Mucosa of rectum (tissue), 2 donors: ENCODE measurements at regions not wholly inside any gene's neighbourhood (a gene's known extent, or its start where the extent isn't known, plus 50 kb on each side); places are given as distances from the start of the nearest gene placed in this dataset.

Experiments
- H3K27ac ChIP-seq, 2 donors: one replicate each; pipeline ENCODE4 v1.7.0; 2013; ENCODE audit warnings: inconsistent platforms in 2 of 2, low read depth in 2 of 2, low read length in 2 of 2
- H3K27me3 ChIP-seq, 2 donors: one replicate each; pipeline ENCODE4 v1.7.0; 2013; ENCODE audit warnings: low read length in 2 of 2; ENCODE audit not compliant: control insufficient read depth in 2 of 2, insufficient read depth in 2 of 2
- H3K36me3 ChIP-seq, 2 donors: one replicate each; pipeline ENCODE4 v1.7.0; 2013; ENCODE audit warnings: low read length in 2 of 2; ENCODE audit not compliant: control insufficient read depth in 2 of 2, insufficient read depth in 2 of 2
- H3K4me1 ChIP-seq, 2 donors: one replicate each; pipeline ENCODE4 v1.7.0; 2013; ENCODE audit warnings: low read length in 2 of 2, mild to moderate bottlenecking in 1 of 2; ENCODE audit not compliant: control insufficient read depth in 2 of 2, insufficient read depth in 2 of 2
- H3K4me3 ChIP-seq, 2 donors: one replicate each; pipeline ENCODE4 v1.7.0; 2013; ENCODE audit warnings: low read length in 2 of 2
- H3K9ac ChIP-seq, 2 donors: one replicate each; pipeline ENCODE4 v1.7.0; 2013; ENCODE audit warnings: low read length in 2 of 2, low read depth in 1 of 2, mild to moderate bottlenecking in 1 of 2
- H3K9me3 ChIP-seq, 2 donors: one replicate each; pipeline ENCODE4 v1.7.0; 2013; ENCODE audit warnings: low read length in 2 of 2; ENCODE audit not compliant: control insufficient read depth in 2 of 2
- donor health status: healthy.
- donor health status: Normal muscosa, but diverticular disease.

- Histone ChIP-seq H3K36me3 (no peaks in the 10 kb centered on the region), H3K9ac (no peak overlapping the region), H3K27ac (no peak overlapping the region), H3K9me3 (no peaks in the 10 kb centered on the region), H3K27me3 (no peaks in the 10 kb centered on the region), H3K4me1 (peaks cover 12 to 28% of the 10 kb centered on the region in 2 donors), H3K4me3 (no peak overlapping the region)
Observed at GRCh38 chr6:14212632-14213031, 95.1 kb downstream of the CD83 start.

GRCh38 chr6:14216946-14217684 is 99.5 kb downstream of the CD83 start:
- no peaks in the 10 kb centered on the region for H3K27me3 ChIP-seq
- H3K9me3 ChIP-seq: no peaks in the 10 kb centered on the region
- H3K9ac ChIP-seq: no peak overlapping the region
- no peaks in the 10 kb centered on the region for H3K36me3 ChIP-seq
- H3K4me1 ChIP-seq: peaks cover 0 to 4% of the 10 kb centered on the region in 2 donors
- H3K4me3 ChIP-seq: no peak overlapping the region
- no peak overlapping the region for H3K27ac ChIP-seq

GRCh38 chr6:14217728-14218518 is 100.4 kb downstream of the CD83 start:
- peaks cover 0 to 3% of the 10 kb centered on the region in 2 donors for H3K4me1 ChIP-seq
- H3K36me3 ChIP-seq: no peaks in the 10 kb centered on the region
- H3K9me3 ChIP-seq: no peaks in the 10 kb centered on the region
- no peaks in the 10 kb centered on the region for H3K27me3 ChIP-seq
- peak overlapping the region; percentile 43 to 50 for H3K4me3 ChIP-seq
- peak overlapping the region in 1 of 2 donors; percentile 46 for H3K27ac ChIP-seq
- peak overlapping the region in 1 of 2 donors; percentile 28 for H3K9ac ChIP-seq

- Histone ChIP-seq H3K9ac (no peak overlapping the region), H3K27ac (no peak overlapping the region)
Observed at GRCh38 chr6:14218519-14218800, 100.9 kb downstream of the CD83 start.

GRCh38 chr6:14221564-14222279 is 104.2 kb downstream of the CD83 start:
- no peaks in the 10 kb centered on the region for H3K9me3 ChIP-seq
- H3K9ac ChIP-seq: no peak overlapping the region
- H3K27ac ChIP-seq: no peak overlapping the region
- H3K36me3 ChIP-seq: no peaks in the 10 kb centered on the region
- no peaks in the 10 kb centered on the region for H3K27me3 ChIP-seq
- no peak overlapping the region for H3K4me3 ChIP-seq
- H3K4me1 ChIP-seq: peaks cover 0 to 3% of the 10 kb centered on the region in 2 donors

More at GRCh38 chr6:14218519-14218800, 100.9 kb downstream of the CD83 start:
- Histone ChIP-seq H3K36me3 (no peaks in the 10 kb centered on the region), H3K4me1 (peaks cover 0 to 3% of the 10 kb centered on the region in 2 donors), H3K27me3 (no peaks in the 10 kb centered on the region), H3K4me3 (peak overlapping the region in 1 of 2 donors; percentile 43), H3K9me3 (no peaks in the 10 kb centered on the region)

GRCh38 chr6:14222956-14223355 is 105.4 kb downstream of the CD83 start:
- H3K9me3 ChIP-seq: no peaks in the 10 kb centered on the region
- H3K36me3 ChIP-seq: no peaks in the 10 kb centered on the region
- no peak overlapping the region for H3K4me3 ChIP-seq
- no peak overlapping the region for H3K27ac ChIP-seq
- no peak overlapping the region for H3K9ac ChIP-seq
- peaks cover 0 to 2% of the 10 kb centered on the region in 2 donors for H3K4me1 ChIP-seq
- no peaks in the 10 kb centered on the region for H3K27me3 ChIP-seq

- H3K9ac ChIP-seq: no peak overlapping the region
- no peaks in the 10 kb centered on the region for H3K27me3 ChIP-seq
- H3K9me3 ChIP-seq: no peaks in the 10 kb centered on the region
- no peak overlapping the region for H3K4me3 ChIP-seq
- no peak overlapping the region for H3K27ac ChIP-seq
- no peaks in the 10 kb centered on the region for H3K36me3 ChIP-seq
- no peaks in the 10 kb centered on the region for H3K4me1 ChIP-seq
Observed at GRCh38 chr6:14224359-14225103, 107.0 kb downstream of the CD83 start.

- H3K27ac ChIP-seq: no peak overlapping the region
- H3K9me3 ChIP-seq: no peaks in the 10 kb centered on the region
- H3K4me3 ChIP-seq: no peak overlapping the region
- H3K4me1 ChIP-seq: no peaks in the 10 kb centered on the region
- no peak overlapping the region for H3K9ac ChIP-seq
- no peaks in the 10 kb centered on the region for H3K36me3 ChIP-seq
- H3K27me3 ChIP-seq: no peaks in the 10 kb centered on the region
Observed at GRCh38 chr6:14226051-14226660, 108.6 kb downstream of the CD83 start.

- Histone ChIP-seq H3K9me3 (no peaks in the 10 kb centered on the region), H3K4me1 (no peaks in the 10 kb centered on the region), H3K4me3 (no peak overlapping the region), H3K9ac (no peak overlapping the region), H3K27ac (no peak overlapping the region), H3K27me3 (peaks cover 0 to 2% of the 10 kb centered on the region in 2 donors), H3K36me3 (no peaks in the 10 kb centered on the region)
Observed at GRCh38 chr6:14228571-14228970, 111.0 kb downstream of the CD83 start.
